Fibroblast of the conjunctiva (primary cell): ENCODE measurements at regions not wholly inside any gene's neighbourhood (a gene's known extent, or its start where the extent isn't known, plus 50 kb on each side); places are given as distances from the start of the nearest gene placed in this dataset.

Source experiments
- DNase-seq: peaks from one replicate; pipeline ENCODE4 v3.0.0-alpha.2; 2010; ENCODE audit warnings: low read depth

GRCh38 chr1:188425687-188426086 is 1596.9 kb downstream of the PLA2G4A start:
- DNase-seq: peak; percentile 33

GRCh38 chr1:188426561-188426960 is 1597.8 kb downstream of the PLA2G4A start:
- no peak for DNase-seq

GRCh38 chr1:188427642-188428041 is 1598.9 kb downstream of the PLA2G4A start:
- no peak for DNase-seq

GRCh38 chr1:188429386-188429785 is 1600.6 kb downstream of the PLA2G4A start:
- DNase-seq: peak; percentile 17

- DNase-seq: no peak
Observed at GRCh38 chr1:188432427-188432826, 1603.7 kb downstream of the PLA2G4A start.

GRCh38 chr1:188433425-188433824 is 1604.7 kb downstream of the PLA2G4A start:
- DNase-seq: peak; percentile 4

GRCh38 chr1:188444526-188444925 is 1615.8 kb downstream of the PLA2G4A start:
- no peak for DNase-seq

GRCh38 chr1:188462837-188463236 is 1634.1 kb downstream of the PLA2G4A start:
- DNase-seq: no peak

GRCh38 chr1:188463919-188464318 is 1635.2 kb downstream of the PLA2G4A start:
- DNase-seq: no peak

GRCh38 chr1:188466539-188466938 is 1637.8 kb downstream of the PLA2G4A start:
- DNase-seq: no peak

GRCh38 chr1:188476606-188477005 is 1647.9 kb downstream of the PLA2G4A start:
- no peak for DNase-seq

GRCh38 chr1:188489336-188490112 is 1660.8 kb downstream of the PLA2G4A start:
- DNase-seq: no peak

GRCh38 chr1:188496506-188496905 is 1667.8 kb downstream of the PLA2G4A start:
- no peak for DNase-seq

- no peak for DNase-seq
Observed at GRCh38 chr1:188497020-188497419, 1668.3 kb downstream of the PLA2G4A start.

- DNase-seq: no peak
Observed at GRCh38 chr1:188499690-188500089, 1670.9 kb downstream of the PLA2G4A start.

GRCh38 chr1:188514917-188515316 is 1686.2 kb downstream of the PLA2G4A start:
- no peak for DNase-seq

- DNase-seq: no peak
Observed at GRCh38 chr1:188517139-188517538, 1688.4 kb downstream of the PLA2G4A start.

GRCh38 chr1:188551176-188551575 is 1722.4 kb downstream of the PLA2G4A start:
- DNase-seq: no peak

- DNase-seq: no peak
Observed at GRCh38 chr1:188557053-188557452, 1728.3 kb downstream of the PLA2G4A start.

GRCh38 chr1:188582911-188583532 is 1754.3 kb downstream of the PLA2G4A start:
- no peak for DNase-seq

- no peak for DNase-seq
Observed at GRCh38 chr1:188584119-188584518, 1755.4 kb downstream of the PLA2G4A start.

- no peak for DNase-seq
Observed at GRCh38 chr1:188590641-188591040, 1761.9 kb downstream of the PLA2G4A start.

GRCh38 chr1:188594542-188595235 is 1765.9 kb downstream of the PLA2G4A start:
- DNase-seq: no peak
